Mammary epithelial cell (primary cell): ENCODE measurements at regions not wholly inside any gene's neighbourhood (a gene's known extent, or its start where the extent isn't known, plus 50 kb on each side); places are given as distances from the start of the nearest gene placed in this dataset.

Experiments used
- EZH2 ChIP-seq: IDR thresholded peaks from 2 replicates; pipeline ENCODE4 v1.6.1; 2012; ENCODE audit warnings: low read length, inconsistent platforms, borderline replicate concordance
- TF ChIP-seq, protein P1 (sequence below), 2 donors: IDR thresholded peaks in 1 of 2; conservative IDR thresholded peaks in 1 of 2; 2 replicates each; pipeline ENCODE4 v1.5.1; 2011 to 2012; ENCODE audit warnings: inconsistent platforms in 2 of 2, low read length in 2 of 2, mild to moderate bottlenecking in 2 of 2, control low read depth in 1 of 2, low read depth in 1 of 2; ENCODE audit not compliant: insufficient read depth in 1 of 2; ENCODE audit errors: extremely low read depth in 1 of 2

GRCh38 chr12:74988156-74988555 is 221.5 kb downstream of the KCNC2 start:
- TF ChIP-seq EZH2: no peak
- TF ChIP-seq, protein P1, sequence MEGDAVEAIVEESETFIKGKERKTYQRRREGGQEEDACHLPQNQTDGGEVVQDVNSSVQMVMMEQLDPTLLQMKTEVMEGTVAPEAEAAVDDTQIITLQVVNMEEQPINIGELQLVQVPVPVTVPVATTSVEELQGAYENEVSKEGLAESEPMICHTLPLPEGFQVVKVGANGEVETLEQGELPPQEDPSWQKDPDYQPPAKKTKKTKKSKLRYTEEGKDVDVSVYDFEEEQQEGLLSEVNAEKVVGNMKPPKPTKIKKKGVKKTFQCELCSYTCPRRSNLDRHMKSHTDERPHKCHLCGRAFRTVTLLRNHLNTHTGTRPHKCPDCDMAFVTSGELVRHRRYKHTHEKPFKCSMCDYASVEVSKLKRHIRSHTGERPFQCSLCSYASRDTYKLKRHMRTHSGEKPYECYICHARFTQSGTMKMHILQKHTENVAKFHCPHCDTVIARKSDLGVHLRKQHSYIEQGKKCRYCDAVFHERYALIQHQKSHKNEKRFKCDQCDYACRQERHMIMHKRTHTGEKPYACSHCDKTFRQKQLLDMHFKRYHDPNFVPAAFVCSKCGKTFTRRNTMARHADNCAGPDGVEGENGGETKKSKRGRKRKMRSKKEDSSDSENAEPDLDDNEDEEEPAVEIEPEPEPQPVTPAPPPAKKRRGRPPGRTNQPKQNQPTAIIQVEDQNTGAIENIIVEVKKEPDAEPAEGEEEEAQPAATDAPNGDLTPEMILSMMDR (conservative IDR thresholded peaks at IDR 0.05 in 1 of 2, IDR thresholded peaks at IDR 0.05 in 1 of 2; ENCODE audit: extremely low read depth in 1 of 2, insufficient read depth in 1 of 2, low read depth in 1 of 2, low read length in 2 of 2): no peak
